HG02642 (cell line): ENCODE measurements at regions not wholly inside any gene's neighbourhood (a gene's known extent, or its start where the extent isn't known, plus 50 kb on each side); places are given as distances from the start of the nearest gene placed in this dataset.

Source experiments
- ATAC-seq: cut with Tn5 transposase; IDR thresholded peaks from one replicate; pipeline ENCODE4 v1.9.1; 2021; ENCODE audit warnings: mild to moderate bottlenecking; ENCODE audit not compliant: unreplicated experiment, poor library complexity

- ATAC-seq: no peak
Observed at GRCh38 chr20:12262747-12263146, 345.1 kb downstream of the BTBD3 start.

DNA sequence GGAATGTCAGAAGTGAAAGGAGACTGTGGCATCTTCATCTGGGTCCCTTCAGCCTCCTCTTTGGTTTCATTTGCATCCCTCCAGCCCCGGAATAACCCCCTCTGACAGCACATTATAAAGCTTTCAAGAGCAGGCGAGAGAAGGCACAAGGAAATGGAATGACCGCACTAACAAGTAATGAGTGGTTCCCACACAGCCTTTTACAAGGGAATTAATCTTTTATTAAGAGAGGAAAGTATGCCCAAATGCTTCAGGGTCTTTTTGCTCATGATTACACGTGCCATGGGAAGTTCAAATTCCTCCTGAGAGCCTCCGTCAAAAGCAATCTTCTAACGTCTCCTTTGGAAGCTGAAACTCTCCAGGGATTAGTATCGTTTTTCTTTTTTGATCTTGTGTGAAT lies 347.0 kb downstream of the BTBD3 start:
- ATAC-seq: no peak

DNA sequence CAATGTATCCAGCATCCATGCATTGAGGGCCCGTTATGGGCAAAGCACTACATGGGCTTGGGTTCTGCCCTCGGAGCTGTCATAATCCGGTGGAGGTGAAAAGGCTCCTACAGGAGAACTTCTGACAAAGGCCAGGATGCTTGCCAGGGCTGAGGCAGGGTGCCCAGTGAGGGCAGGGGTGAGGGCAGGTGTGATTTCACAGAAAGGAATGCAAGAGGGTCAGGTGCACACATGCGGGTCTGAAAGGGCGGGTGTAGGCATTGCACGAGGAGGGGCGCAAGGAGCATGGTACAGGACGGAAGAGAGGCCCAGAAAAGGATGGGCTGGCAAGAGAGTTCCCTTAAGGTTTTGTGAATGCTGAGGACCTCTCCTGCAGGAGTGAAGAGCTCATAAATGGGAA lies 348.0 kb downstream of the BTBD3 start:
- ATAC-seq: no peak

DNA sequence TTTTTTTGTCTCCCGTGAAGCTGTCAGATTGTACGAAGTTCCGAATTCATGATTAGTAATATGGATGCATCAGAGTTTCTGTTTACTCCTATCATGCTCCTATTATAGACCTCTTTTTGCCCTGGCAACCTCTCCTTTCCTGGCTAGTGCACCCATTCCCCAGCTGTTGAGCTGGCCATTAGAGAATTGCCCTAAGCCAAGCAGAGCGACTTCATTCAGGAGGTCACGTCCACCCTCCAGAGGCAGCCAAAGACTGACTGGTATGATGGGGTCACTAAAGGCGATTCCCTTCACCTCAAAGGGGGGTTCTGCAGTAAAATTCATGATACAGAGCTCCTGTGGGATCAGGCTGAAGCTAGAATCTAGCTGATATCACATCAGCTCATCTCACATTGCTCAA lies 351.9 kb downstream of the BTBD3 start:
- no peak for ATAC-seq

- no peak for ATAC-seq
Observed at GRCh38 chr20:12270863-12271262, 353.2 kb downstream of the BTBD3 start.

GRCh38 chr20:12276011-12276673 lies 358.4 kb downstream of the BTBD3 start:
- no peak for ATAC-seq

DNA sequence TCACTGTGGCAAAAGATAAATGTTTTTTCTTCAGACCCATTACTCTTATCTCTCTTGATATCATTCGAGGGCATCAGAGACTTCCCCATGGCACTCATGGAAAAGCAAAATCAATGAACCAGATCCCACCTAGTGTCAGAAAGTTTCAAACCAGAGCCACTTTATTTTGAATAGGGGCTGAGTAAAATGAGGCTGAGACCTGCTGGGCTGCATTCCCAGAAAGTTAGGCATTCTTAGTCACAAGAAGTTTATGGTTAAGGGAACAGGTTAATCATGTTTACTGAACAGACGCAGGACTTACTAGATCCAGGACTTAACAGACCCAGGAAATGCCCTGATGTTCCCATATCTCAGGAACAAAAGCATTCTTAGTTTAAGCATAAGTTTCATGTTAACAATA lies 369.9 kb downstream of the BTBD3 start:
- ATAC-seq: no peak

DNA sequence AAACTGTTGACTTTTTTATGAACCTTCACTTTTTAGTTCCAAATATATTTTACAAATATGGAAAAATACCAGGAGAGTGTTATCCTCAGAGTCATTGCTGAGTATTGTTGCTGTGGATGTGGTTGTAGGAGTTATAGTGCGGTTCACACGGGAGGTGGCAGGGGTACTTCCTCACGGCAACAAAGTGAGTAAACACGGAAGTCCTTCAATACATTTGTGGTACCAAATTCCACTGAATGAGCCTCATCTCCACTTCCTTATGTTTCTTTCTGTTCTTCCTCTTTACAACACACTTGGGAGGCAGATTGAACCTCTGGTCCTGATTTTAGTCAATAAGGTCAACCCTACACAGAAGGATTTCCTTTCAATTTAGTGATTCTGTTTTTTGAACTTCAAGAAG lies 371.8 kb downstream of the BTBD3 start:
- ATAC-seq: no peak

- no peak for ATAC-seq
Observed at GRCh38 chr20:12291386-12291785, 373.7 kb downstream of the BTBD3 start.

- no peak for ATAC-seq
Observed at GRCh38 chr20:12293900-12294299, 376.2 kb downstream of the BTBD3 start.

DNA sequence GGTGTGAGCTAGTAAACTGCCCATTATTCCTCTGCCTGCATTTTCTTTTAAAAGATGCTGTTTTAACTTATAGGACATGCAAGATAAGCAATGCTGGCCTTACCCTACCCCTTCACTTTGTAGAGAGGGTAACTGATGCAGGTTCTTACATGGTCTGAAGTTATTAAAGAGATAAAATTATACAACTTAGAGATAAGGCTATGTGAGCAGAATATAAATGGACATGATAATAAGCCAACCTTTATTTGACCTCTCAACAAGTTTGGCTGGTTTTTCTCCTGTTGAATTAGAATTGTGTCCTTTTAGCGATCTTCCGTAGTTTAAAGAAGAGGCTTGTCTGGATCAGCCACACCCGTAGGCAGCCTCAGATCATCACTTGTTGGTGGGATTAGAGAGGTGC lies 377.0 kb downstream of the BTBD3 start:
- no peak for ATAC-seq

DNA sequence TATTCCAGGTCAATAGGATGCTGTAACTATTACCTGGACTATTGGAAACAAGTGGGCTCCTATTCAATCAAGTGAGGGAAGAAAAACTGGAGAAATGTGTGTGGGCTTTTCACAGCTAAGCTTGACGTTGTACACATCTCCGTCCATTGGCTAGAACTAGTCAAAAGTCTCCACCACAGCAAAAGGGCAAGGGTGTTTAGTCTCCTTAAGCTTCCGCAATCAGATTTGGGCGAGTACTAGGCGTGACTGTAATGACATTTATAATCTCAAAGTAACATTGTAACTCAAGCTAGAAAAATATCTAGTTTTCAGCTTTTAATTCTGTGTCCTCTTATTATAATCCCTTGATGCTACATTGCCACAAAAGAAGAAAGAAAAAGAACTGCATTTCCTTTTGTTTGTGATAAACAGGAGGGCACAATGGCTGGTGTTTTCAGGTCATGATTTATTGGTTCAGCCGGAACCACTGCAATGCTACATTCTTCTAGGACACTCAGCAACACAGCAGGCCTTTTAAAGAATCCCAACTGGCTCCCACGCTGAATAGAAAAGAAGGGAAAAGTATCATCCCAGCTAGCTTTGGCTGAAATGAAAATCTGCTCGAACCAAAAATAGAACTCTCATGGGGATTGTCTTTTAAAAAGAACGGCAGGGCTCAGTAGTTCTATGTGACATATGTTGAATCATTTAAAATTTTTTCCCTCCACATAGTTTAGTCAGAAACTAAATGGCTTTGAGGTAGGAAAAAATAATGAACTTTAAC lies 387.7 kb downstream of the BTBD3 start:
- no peak for ATAC-seq

GRCh38 chr20:12306107-12306506 lies 388.4 kb downstream of the BTBD3 start:
- ATAC-seq: no peak

- ATAC-seq: no peak
Observed at GRCh38 chr20:12311094-12311865, 393.6 kb downstream of the BTBD3 start.

DNA sequence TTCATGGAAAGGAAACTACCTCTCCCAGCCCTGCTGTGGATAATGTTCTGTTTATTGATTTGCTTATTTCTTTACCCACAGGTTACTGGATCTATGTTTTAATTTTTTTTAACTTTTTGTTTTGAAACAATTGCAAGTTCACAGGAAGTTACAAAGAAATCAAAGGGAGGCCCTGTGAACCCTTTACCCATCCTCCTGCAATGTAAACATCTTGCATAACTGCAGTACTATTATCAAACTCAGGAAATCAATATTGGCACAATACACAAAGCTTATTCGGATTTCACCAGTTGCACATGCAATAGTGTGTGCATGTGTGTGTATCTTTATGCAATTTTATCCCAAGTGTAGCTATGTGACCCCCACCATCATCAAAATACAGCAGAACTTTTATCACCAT lies 398.0 kb downstream of the BTBD3 start:
- no peak for ATAC-seq

DNA sequence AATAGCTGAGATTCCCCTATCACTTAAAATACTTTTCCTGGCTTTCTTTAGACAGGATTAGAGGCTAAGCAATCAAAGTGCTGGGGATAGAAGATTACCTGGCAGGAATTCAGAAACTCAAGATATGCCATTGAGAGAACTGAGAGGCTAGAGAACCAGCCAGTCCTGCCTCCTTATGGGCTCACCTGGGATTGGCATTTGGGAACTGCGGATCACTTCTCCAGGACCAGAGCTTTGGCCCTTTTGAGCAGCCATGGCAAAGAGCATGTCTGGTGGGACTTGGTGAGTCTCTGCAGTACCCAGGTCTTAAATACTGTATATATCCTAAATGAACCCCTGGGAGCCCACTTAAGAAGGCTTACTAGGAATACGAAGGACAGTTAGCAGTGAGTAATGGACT lies 399.1 kb downstream of the BTBD3 start:
- ATAC-seq: no peak

GRCh38 chr20:12317433-12317832 lies 399.7 kb downstream of the BTBD3 start:
- no peak for ATAC-seq

DNA sequence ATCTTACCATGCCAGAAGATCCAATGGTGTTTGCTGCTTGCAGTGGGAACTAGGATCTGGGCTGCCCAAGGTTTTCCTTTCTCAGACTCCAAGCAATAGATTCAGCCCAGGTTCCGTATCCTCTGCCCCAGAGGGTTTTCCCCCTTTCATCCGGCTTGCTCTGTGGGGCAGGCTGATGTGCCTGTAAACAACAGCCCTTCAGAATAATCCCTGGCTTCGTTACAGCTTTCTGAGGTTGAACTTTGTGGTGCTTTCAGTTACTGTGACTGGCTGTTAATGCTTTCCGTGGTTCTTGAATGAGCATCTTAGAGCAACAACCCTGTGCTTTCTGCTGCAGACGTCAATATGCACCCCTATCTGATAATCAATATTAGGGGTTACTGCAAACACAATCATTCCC lies 400.4 kb downstream of the BTBD3 start:
- ATAC-seq: no peak

DNA sequence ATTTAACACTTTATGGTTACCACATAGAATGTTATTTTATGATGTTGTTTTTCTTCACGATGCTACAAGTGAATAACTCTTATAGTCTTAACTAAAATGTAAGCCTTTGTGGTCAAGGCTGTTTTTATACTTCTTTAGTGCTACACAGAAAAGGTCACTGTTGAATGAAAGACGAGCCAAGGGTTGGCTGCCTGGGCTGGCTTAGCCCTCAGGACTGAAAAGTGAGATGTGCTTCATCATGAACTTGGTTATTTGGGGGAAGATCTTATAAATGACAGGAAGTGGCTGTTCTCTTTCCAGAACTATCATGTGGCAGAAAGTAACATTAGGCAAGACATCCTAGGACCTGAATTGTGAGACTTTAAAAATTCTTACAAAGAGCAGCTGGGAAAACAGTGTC lies 404.0 kb downstream of the BTBD3 start:
- ATAC-seq: no peak

DNA sequence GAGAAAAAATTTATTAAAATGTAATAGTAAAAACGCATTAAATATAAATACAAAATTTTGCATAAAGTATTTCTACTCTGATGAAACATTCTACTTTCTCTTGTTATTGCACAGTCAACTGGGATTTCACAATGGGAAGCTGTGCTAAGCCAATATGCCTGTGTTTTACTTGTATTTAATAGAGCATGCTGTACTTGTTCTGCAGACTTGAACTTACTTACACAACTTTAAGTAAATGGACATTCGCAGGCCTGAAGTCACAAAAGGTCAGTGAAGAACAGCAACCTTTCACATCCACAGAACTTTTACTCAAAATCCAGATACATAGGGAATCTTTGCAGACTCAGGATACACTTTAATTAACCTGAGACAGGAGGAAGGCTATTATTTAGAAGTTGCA lies 409.5 kb downstream of the BTBD3 start:
- ATAC-seq: no peak

- ATAC-seq: no peak
Observed at GRCh38 chr20:12331236-12331635, 413.5 kb downstream of the BTBD3 start.
